ENCODE measurements at regions not wholly inside any gene's neighbourhood (a gene's known extent, or its start where the extent isn't known, plus 50 kb on each side); places are given as distances from the start of the nearest gene placed in this dataset.

GRCh38 chr5:163172540-163173338 lies 264.7 kb upstream of the CCNG1 start:
- Histone ChIP-seq H3K9me3 (ENCODE audit: control extremely low read depth in 1 of 3, control insufficient read depth in 2 of 3, insufficient read depth in 1 of 3, low read length in 2 of 3) (no peaks in the 10 kb centered on the region), H3K27me3 (replicated peaks in 1 of 4; ENCODE audit: control extremely low read depth in 1 of 4, control insufficient read depth in 3 of 4, insufficient read depth in 4 of 4, low read length in 3 of 4) (no peaks in the 10 kb centered on the region), H3K79me2 (ENCODE audit: control insufficient read depth, insufficient read depth, low read length) (no peaks in the 10 kb centered on the region), H3K9ac (ENCODE audit: low read length) (no peak overlapping the region), H3K4me1 (ENCODE audit: control insufficient read depth in 2 of 2, insufficient read depth in 2 of 2, low read length in 2 of 2) (no peaks in the 10 kb centered on the region), H2AFZ (ENCODE audit: insufficient read depth, low read depth, low read length, poor library complexity, severe bottlenecking) (no peak overlapping the region), H4K20me1 (ENCODE audit: control insufficient read depth, insufficient read depth, low read length, poor library complexity, severe bottlenecking) (no peaks in the 10 kb centered on the region), H3K27ac (ENCODE audit: low read length in 2 of 2) (no peak overlapping the region), H3K4me3 (ENCODE audit: control extremely low read depth in 1 of 5, extremely low read depth in 1 of 5, insufficient read depth in 1 of 5, low read depth in 2 of 5, low read length in 4 of 5) (no peak overlapping the region), H3K36me3 (replicated peaks in 1 of 2; ENCODE audit: control extremely low read depth in 1 of 2, control insufficient read depth in 1 of 2, extremely low read depth in 1 of 2, insufficient read depth in 2 of 2, low read length in 1 of 2) (no peaks in the 10 kb centered on the region), H3K4me2 (replicated peaks; ENCODE audit: low read depth, low read length, poor library complexity, severe bottlenecking) (no peak overlapping the region)
- POLR2A ChIA-PET: no interaction called here
- Mint-ChIP-seq H3K4me1 (no peaks in the 10 kb centered on the region), H3K27ac (no peak overlapping the region), H3K27me3 (no peaks in the 10 kb centered on the region), H3K4me3 (no peak overlapping the region), H3K9me3 (ENCODE audit: insufficient read depth) (no peaks in the 10 kb centered on the region)
- ATAC-seq (ENCODE audit: low read depth) (no peak), DNase-seq (no peak)
- no CpG with 5 or more reads among the region's 1 CpG for WGBS (ENCODE audit: insufficient coverage)
- TF ChIP-seq, protein P1, sequence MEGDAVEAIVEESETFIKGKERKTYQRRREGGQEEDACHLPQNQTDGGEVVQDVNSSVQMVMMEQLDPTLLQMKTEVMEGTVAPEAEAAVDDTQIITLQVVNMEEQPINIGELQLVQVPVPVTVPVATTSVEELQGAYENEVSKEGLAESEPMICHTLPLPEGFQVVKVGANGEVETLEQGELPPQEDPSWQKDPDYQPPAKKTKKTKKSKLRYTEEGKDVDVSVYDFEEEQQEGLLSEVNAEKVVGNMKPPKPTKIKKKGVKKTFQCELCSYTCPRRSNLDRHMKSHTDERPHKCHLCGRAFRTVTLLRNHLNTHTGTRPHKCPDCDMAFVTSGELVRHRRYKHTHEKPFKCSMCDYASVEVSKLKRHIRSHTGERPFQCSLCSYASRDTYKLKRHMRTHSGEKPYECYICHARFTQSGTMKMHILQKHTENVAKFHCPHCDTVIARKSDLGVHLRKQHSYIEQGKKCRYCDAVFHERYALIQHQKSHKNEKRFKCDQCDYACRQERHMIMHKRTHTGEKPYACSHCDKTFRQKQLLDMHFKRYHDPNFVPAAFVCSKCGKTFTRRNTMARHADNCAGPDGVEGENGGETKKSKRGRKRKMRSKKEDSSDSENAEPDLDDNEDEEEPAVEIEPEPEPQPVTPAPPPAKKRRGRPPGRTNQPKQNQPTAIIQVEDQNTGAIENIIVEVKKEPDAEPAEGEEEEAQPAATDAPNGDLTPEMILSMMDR (IDR thresholded peaks at IDR 0.05): no peak
- no peak for TF ChIP-seq EZH2 (IDR thresholded peaks at IDR 0.05; ENCODE audit: borderline replicate concordance, insufficient read depth, low read depth, low read length, poor library complexity, severe bottlenecking)
- CTCF ChIA-PET: no interaction called here
- intact Hi-C loops (cut with micrococcal nuclease): no loop called here

- Histone ChIP-seq H3K27ac (ENCODE audit: low read length in 2 of 2) (no peak overlapping the region), H3K27me3 (replicated peaks in 1 of 4; ENCODE audit: control extremely low read depth in 1 of 4, control insufficient read depth in 3 of 4, insufficient read depth in 4 of 4, low read length in 3 of 4) (no peaks in the 10 kb centered on the region), H3K4me3 (ENCODE audit: control extremely low read depth in 1 of 5, extremely low read depth in 1 of 5, insufficient read depth in 1 of 5, low read depth in 2 of 5, low read length in 4 of 5) (no peak overlapping the region), H3K9me3 (ENCODE audit: control extremely low read depth in 1 of 3, control insufficient read depth in 2 of 3, insufficient read depth in 1 of 3, low read length in 2 of 3) (no peaks in the 10 kb centered on the region), H3K79me2 (ENCODE audit: control insufficient read depth, insufficient read depth, low read length) (no peaks in the 10 kb centered on the region), H3K9ac (ENCODE audit: low read length) (no peak overlapping the region), H2AFZ (ENCODE audit: insufficient read depth, low read depth, low read length, poor library complexity, severe bottlenecking) (no peak overlapping the region), H3K4me2 (replicated peaks; ENCODE audit: low read depth, low read length, poor library complexity, severe bottlenecking) (no peak overlapping the region), H4K20me1 (ENCODE audit: control insufficient read depth, insufficient read depth, low read length, poor library complexity, severe bottlenecking) (no peaks in the 10 kb centered on the region), H3K36me3 (replicated peaks in 1 of 2; ENCODE audit: control extremely low read depth in 1 of 2, control insufficient read depth in 1 of 2, extremely low read depth in 1 of 2, insufficient read depth in 2 of 2, low read length in 1 of 2) (no peaks in the 10 kb centered on the region), H3K4me1 (ENCODE audit: control insufficient read depth in 2 of 2, insufficient read depth in 2 of 2, low read length in 2 of 2) (no peaks in the 10 kb centered on the region)
- CTCF ChIA-PET: interaction anchor here (0.6 kb wide), 1 partner anchor 772 kb away, joined by 3 read pairs; no protein-coding TSS in a partner anchor
- ATAC-seq (ENCODE audit: low read depth): no peak
- TF ChIP-seq, protein P1 (IDR thresholded peaks at IDR 0.05): no peak
- no peak for TF ChIP-seq EZH2 (IDR thresholded peaks at IDR 0.05; ENCODE audit: borderline replicate concordance, insufficient read depth, low read depth, low read length, poor library complexity, severe bottlenecking)
- Mint-ChIP-seq H3K4me3 (no peak overlapping the region), H3K27me3 (no peaks in the 10 kb centered on the region), H3K27ac (no peak overlapping the region), H3K4me1 (no peaks in the 10 kb centered on the region), H3K9me3 (ENCODE audit: insufficient read depth) (no peaks in the 10 kb centered on the region)
- 100% methylated on average over 1 of the region's 3 CpGs for WGBS (ENCODE audit: insufficient coverage)
- no peak for DNase-seq
- intact Hi-C loops (cut with micrococcal nuclease): no loop called here
- POLR2A ChIA-PET: no interaction called here
These were observed 259.4 kb upstream of the CCNG1 start for GRCh38 chr5:163177971-163178370.

Measured in B cell (primary cell).